Mammary epithelial cell (primary cell): ENCODE measurements at regions not wholly inside any gene's neighbourhood (a gene's known extent, or its start where the extent isn't known, plus 50 kb on each side); places are given as distances from the start of the nearest gene placed in this dataset.

Experiments
- EZH2 ChIP-seq: IDR thresholded peaks from 2 replicates; pipeline ENCODE4 v1.6.1; 2012; ENCODE audit warnings: low read length, inconsistent platforms, borderline replicate concordance
- TF ChIP-seq, protein P1 (sequence below), 2 donors: IDR thresholded peaks in 1 of 2; conservative IDR thresholded peaks in 1 of 2; 2 replicates each; pipeline ENCODE4 v1.5.1; 2011 to 2012; ENCODE audit warnings: inconsistent platforms in 2 of 2, low read length in 2 of 2, mild to moderate bottlenecking in 2 of 2, control low read depth in 1 of 2, low read depth in 1 of 2; ENCODE audit not compliant: insufficient read depth in 1 of 2; ENCODE audit errors: extremely low read depth in 1 of 2

GRCh38 chr21:35366394-35367080 lies 317.4 kb upstream of the RUNX1 start:
- TF ChIP-seq, protein P1, sequence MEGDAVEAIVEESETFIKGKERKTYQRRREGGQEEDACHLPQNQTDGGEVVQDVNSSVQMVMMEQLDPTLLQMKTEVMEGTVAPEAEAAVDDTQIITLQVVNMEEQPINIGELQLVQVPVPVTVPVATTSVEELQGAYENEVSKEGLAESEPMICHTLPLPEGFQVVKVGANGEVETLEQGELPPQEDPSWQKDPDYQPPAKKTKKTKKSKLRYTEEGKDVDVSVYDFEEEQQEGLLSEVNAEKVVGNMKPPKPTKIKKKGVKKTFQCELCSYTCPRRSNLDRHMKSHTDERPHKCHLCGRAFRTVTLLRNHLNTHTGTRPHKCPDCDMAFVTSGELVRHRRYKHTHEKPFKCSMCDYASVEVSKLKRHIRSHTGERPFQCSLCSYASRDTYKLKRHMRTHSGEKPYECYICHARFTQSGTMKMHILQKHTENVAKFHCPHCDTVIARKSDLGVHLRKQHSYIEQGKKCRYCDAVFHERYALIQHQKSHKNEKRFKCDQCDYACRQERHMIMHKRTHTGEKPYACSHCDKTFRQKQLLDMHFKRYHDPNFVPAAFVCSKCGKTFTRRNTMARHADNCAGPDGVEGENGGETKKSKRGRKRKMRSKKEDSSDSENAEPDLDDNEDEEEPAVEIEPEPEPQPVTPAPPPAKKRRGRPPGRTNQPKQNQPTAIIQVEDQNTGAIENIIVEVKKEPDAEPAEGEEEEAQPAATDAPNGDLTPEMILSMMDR (conservative IDR thresholded peaks at IDR 0.05 in 1 of 2, IDR thresholded peaks at IDR 0.05 in 1 of 2; ENCODE audit: extremely low read depth in 1 of 2, insufficient read depth in 1 of 2, low read depth in 1 of 2, low read length in 2 of 2) = no peak
- no peak for TF ChIP-seq EZH2
